Stimulated activated CD4-positive, alpha-beta T cell treated with anti-CD3 and anti-CD28 coated beads, Interleukin-12 subunit alpha, Interleukin-12 subunit beta, amount 100 ng/mL, for 48 hours (primary cell): ENCODE measurements at regions not wholly inside any gene's neighbourhood (a gene's known extent, or its start where the extent isn't known, plus 50 kb on each side); places are given as distances from the start of the nearest gene placed in this dataset.
"Not testable (repeated sequence)": the region's sequence is repeated elsewhere in the genome, so short reads cannot be mapped to it uniquely, and the experiment has no call there.

ENCODE experiments used
- DNase-seq, 3 donors: peaks; one replicate each; pipeline ENCODE4 v3.0.0-alpha.2; 2020; ENCODE audit warnings: low read depth in 2 of 3, low spot score in 1 of 3

DNA sequence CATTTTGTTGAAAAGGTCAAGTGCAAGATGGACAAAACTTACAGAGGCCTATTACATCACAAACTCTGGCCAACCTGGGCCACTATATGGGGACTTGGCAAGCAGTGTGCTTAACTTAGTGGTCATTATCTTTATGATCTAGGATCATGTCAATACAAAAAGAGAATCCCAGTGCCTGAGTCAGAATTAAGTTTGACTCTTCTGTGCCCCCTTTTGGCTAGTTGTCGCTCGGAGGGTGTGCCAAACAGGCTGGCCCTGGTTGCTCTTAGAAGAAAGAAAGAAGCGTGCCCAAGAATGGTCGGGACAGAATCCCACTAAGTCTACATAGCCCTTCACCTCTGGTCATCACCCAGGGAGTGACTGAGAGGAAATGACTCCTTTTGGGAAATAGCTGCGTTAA is 100.1 kb downstream of the EIF4E start:
- peak in 1 of 3 donors; percentile 26 for DNase-seq

DNA sequence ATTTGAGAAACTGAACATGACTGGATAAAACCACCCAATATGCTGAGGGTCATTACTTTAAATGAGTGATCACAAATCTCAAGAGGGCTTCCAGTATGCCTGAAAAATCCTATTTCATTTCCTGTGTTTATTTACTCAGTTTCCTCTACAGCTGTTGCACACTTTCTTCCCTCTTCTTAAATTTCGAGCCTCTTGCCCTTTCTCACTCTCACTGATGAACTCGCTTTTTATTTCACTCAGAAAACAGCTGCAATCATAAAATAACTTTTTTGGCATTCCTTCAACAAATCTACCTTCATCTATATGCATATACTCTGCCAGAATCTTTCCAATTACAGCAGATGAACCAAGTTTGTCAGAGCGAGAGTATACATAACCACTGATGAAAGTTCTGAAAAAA is 101.3 kb downstream of the EIF4E start:
- no peak for DNase-seq

DNA sequence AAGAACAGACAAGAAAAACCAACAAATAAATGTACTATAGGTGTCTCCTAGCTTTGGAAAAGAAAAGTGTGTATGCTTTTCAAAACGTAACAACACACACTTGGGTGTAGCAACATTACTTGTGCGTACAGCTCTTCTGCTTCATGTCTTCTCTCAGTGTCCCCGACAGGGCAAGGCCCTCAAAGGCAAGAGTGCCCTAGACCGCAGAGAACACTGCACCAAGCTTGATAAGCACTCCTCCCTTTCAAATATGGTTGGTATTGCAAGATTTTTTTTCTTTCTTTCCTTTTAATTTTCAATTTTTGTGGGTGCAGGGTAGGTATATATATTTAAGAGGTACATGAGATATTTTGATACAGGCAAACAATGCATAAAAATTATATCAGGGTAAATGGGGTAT is 106.8 kb downstream of the EIF4E start:
- DNase-seq, result no peak

DNA sequence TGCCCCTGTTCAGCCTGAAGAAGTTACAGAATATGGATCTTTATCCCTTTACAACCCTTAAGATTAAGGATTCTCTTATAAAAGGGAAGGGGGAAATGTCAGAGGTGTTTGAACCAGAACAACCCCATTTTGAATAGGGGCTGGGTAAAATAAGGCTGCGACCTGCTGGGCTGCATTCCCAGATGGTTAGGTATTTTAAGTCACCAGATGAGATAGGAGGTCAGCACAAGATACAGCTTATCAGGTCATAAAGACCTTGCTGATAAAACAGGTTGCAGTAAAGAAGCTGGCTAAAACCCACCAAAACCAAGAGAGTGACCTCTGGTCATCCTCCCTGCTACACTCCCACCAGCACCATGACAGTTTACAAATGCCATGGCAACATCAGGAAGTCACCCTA is 110.8 kb downstream of the EIF4E start:
- DNase-seq, result not testable (repeated sequence)

DNA sequence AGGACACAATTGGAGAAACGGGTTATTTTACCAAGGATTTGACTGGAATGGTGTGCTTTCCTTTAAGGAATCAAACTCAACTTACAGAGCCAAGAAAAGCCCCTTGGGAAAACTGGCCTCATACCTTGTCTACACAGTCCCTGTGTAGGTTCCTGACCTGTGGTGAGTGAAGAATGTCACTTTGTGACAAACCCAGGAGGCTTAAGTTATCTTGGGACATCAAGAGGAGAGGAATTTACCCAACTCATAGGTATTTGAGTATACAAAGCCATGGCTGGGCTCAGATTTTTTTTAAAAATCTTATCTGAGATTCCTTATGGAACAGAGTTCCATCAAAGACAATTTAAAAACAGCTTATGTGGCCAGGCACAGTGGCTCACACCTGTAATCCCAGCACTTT is 112.1 kb downstream of the EIF4E start:
- DNase-seq, result no peak

DNA sequence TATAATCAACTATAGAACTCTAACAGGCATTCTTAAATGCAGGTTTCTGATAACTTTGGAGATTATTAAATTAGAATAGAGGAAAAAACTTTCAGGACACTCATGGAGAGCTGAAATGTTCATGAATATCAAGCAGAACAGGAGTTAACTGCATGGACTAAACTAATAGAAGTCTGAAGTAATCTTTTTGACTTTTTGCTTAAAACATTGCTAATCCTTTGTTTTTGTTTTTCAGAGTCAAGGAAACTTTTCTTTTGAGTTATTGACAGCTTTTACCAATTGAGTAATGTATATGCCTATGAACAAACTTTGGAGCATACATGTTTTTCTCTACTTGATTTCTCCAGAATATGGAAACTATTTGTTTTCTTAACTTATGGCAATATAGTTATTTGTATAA is 112.5 kb downstream of the EIF4E start:
- DNase-seq, result no peak

DNA sequence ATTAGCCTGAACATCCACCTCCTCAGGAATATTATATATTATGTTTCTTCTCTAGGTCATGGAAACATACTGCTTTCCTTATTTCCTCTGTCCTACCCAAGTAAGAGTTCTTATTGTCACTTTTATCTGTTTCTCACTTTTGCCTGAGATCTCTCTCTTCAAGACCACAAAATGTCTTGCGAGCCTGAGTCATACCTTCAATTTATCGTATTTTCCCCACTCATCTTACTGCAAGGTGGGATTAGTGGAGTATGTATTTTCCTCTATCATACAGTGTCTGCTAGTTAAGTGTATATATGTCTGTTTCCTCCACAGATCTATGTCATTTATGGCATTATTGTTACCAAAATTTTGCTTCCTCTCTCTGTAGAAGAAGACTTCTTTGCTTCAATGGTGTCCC is 124.5 kb downstream of the EIF4E start:
- no peak for DNase-seq

DNA sequence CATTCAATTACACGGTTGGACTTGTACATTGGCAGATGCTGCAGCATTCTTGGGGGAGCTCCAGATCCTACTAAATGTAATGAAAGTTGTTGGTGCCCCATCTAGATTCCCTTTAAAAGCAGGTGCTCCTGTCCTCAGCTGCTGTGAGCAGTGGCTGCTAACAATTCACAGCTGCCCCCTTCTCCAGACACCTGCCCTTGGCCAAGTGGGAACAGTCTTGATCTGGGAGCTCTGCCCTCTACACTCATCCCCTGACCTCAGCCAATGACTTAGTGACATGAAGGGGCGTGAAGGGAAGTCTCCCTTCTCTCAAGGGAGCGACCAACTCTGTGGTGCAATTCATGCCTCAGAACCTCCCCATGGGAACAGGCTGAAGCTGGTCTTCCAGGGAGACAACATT is 125.7 kb downstream of the EIF4E start:
- no peak for DNase-seq

DNA sequence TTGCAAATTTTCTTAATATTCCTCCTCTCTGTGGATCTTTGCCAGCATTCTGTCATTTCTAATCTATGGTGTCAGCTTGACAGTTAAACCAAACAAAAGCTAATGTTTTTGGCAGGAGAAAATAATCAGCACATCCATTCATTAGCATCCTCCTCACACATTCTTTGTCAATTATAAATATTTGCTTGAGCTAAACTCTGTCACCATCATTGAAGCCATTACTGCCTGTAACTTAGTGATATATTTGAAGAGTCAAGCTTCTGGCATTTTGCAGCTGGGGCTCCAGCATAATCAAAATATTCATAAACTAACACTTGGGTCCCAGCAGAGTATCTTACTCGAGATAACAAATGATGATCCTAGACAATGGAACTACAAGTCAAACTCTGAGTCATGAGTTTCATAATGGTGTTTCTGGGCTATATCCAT is 126.1 kb downstream of the EIF4E start:
- no peak for DNase-seq

DNA sequence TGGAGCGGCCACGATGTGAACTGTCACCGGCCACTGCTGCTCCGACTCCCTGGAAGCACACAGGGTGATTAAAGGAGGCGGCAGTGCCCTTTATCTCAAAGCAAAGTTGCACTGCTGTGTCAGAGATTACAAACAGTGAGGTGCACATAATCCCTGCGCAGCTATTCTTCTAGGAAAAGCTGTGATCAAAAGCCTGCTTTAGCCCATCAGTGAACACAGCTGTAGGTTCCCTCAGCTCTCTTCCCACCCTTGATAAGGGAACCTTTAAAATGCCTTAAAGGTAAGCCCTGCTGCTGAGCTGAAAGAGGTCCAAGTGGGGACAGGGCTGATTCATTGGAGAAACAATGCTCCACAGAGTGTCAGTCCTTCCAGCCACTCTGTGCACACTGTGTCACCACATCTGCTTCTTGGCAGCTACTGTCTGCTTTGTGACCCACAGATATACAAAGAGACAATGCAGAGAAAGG is 127.6 kb downstream of the EIF4E start:
- no peak for DNase-seq

DNA sequence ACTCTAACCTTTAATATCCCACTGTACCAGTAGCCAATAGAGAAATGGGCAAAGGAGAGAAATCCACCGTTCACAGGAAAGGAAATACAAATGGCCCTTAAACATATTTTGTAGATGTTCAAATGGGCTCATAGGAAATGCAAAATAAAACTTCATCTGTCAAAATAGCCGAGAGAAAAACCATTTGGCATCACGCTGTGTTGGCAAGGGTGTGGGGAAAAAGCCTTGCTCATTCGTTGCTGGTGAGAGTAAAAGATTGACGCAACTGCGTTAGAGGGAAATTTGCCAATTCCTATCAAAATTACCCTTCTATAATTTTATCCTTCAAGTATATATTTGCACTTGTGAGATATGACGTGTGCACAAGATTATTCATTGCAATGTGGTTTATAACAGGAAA is 131.9 kb downstream of the EIF4E start:
- no peak for DNase-seq

DNA sequence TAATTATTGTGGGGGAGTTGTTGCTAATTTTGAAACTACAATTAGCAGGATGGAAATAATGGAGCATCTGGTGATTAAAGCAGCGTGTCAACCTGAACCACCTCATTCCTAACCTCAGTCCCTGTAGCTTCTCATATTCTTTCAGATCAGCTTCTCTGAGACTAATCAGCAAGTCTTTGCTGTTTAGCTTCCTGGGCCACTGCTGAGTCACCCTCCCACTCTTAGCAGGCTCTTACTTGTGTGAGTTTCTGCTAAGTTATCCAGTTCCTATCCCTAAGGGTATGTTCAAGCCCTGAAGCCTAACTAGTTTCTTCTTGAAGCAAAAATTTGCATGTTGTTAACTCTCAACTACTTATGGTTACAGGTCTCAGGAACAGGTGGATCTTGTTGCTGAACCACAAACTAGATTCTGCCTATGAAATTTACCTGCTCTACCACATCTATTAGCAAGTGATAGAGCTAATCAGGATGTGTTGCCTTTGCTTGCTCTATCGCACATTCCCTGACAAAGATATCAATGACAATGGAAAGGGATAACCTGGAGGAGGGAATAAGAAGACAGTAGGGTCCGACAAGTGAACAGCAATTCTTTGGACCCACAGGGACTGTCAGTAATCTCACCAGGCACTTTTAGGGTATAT is 134.2 kb downstream of the EIF4E start:
- DNase-seq, result peak; percentile 34 to 47 (median 42)

DNA sequence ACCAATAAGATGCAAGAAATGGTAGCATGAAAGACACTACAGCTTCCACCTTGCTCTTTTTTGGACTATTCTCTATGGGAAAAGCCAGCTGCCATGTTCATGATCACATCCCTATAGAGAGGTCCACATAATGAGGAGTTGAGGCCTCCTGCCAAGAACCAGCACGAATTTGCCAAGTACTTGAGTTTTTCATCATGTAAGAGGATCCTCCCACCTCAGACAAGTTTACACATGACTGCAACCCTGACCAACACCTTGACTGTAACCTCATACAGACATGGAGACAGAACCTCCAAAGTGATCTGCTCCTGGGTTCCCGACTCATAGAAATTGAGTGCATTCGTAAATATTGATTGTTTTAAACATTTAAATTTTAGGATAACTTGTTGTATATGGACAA is 135.2 kb upstream of the TSPAN5 start:
- no peak for DNase-seq

DNA sequence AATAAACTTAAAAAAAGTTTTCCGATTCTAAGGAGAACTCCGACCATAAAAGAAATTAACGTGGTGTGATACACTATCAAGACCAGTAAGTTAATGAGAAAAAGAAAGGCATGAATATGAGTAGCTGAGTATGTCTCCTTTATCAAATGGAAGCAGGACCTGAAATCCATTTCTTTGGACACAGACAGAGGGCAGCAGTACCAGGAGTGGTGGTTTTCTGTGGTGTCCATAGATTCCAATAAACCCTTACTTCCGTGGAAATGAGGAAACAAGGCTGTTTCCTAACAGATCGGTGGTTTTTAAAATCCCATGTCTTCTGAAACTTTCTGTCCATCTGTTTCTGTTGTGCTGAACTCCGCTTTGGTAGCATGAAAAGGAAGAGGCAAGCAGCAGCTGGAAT is 128.5 kb upstream of the TSPAN5 start:
- no peak for DNase-seq

DNA sequence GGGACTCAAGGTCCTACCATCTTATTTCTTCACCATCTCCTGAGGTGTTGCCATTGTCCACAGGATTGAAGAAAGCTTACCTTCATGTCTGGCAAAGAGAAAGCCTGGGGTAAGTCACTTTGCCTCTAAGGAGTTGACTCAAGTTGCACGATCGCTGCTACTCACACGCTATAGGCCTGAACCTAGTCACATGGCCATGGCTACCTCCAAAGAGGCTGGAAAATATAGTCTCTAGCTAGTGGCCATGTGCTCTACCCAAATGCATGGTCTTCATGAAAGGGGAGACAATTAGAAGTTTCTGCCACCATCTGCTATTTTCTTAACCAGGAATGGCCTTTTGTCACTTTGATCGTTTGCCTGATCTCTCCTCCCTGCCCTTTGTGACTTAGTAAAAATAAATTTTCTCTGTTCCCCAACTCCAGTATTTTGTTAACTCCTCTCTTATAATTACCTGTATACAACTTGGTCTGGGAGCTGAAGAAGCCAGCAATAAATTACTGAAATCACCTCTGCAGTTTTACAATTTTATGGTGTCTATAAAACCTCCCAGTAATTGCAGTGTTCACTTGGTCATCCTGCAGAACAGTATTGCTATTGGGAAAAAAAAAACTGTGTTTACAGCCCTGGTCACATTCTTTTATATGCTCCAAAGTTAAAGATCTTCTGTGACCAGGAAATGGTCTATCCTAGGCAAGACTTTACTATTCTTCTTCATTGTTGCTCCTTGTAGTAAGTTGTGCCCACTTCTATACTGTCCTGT is 126.7 kb upstream of the TSPAN5 start:
- no peak for DNase-seq

DNA sequence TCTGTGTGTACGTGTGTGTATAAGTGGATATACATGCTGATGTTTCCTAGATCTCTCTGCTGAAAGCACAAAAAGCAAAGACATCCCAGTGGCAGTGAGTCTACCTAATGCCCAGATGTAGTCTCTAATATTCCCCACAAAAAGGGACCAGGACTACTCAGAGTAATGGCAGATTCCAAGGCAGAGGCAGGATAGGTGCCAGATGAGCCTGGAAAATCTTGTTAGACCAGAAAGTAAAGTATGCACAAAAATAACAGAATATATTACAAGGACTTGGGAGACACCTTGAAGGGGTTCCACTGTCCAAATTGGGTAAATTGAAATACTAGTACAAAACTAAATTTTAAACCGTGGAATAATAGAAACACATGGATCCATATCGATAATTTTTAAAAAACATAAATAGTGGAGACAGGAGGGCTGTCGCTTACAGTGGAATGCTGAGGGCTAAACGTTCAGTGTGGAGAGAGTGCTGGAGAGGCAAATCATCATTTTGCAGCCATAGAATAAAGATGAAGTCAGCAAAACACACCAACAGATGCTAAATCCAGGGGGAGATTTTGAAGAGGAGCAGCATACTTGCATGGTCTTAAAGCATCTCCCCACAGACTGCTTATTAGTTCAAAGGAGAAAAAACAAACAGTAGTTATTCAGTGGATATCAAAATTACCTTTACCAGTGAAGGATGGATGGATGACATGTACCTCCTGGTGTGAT is 123.4 kb upstream of the TSPAN5 start:
- no peak for DNase-seq

DNA sequence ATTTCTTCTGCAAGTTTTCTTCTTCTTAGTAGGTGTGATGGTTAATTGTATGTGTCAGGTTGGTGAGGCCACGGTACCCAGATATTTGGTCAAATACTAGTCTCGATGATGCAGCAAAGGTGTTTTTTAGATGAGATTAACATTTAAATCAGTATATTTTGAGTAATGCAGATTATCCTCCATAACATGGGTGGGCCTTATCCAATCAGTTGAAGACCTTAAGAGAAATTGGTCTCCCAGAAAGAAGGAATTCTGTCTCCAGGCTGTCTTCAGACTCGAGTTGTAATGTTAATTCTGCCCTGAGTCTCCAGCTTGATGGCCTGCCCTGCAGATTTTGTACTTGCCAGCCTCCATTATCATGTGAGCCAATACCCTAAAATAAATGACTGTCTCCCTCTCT is 122.5 kb upstream of the TSPAN5 start:
- DNase-seq, result no peak

DNA sequence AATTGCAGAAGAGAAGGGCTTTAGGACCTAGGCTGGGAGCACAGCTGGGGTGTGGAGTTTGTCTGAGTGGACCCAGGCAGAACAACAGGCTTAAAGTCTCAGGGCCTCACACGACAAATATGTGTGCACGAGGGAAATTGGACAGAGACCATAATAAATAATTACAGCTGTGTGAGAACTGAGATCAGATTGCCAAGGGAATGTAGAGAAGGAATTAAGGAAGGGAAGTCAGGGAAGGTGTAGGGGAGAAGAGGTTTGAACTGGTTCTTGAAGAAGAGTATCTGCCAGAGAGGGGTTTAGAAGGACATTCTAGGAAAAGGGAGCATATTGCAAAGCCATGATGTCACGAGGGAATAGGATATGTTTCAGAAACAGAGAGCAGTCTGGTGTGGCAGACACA is 120.7 kb upstream of the TSPAN5 start:
- DNase-seq, result no peak

DNA sequence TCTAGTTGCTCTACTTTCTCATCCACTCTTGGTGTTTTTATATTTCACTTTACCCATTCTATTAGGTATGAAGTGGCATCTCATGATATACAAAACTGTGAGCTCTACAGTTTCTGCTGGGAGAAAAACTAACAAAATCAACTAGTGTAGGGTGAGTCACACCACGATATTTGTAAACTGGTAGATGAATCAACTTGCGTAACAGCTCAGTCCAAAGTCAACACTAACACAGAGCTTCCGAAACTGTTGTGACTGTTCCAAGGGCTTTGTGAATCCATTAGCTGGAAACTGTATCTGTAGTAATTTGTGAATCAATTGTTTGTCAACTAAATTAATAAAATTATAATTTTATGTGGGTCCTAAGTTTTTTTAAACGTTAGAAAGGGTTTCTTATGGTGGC is 119.8 kb upstream of the TSPAN5 start:
- DNase-seq, result no peak

DNA sequence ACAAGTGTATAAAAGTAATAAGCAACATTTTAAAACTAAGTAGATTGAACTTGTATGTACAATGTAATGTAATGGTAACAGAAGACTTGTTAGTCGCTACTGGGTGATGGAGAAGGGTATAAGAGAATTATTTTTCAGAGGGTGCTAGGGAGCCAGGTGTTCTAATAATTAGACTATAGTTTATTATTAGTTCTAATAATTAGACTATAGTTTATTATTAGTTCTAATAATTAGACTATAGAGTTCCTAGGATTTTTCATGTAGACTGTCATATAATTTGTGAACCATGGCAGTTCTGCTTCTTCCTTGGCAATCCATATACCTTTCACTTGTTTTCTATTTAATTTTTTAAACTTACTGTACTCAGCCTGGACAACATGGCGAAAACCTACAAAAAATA is 117.3 kb upstream of the TSPAN5 start:
- no peak for DNase-seq

DNA sequence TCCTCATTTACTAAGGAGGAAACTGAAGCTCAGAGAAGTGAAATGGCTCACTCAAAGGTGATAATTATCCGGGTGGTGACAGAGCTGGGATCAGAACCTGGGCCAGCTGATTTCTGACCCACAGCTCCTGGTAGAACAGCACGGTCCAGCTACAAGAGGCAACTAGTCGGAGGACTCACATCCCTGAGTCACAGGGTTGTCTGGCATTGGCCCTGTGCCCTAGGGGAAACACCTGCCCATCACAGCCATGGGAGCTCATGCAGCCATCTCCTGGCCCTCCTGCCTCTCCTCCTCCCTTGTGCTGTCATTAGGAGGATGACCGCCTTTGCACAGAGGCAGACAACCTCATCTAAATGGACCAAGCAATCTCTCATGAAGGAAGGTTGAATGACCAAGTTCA is 115.2 kb upstream of the TSPAN5 start:
- no peak for DNase-seq

DNA sequence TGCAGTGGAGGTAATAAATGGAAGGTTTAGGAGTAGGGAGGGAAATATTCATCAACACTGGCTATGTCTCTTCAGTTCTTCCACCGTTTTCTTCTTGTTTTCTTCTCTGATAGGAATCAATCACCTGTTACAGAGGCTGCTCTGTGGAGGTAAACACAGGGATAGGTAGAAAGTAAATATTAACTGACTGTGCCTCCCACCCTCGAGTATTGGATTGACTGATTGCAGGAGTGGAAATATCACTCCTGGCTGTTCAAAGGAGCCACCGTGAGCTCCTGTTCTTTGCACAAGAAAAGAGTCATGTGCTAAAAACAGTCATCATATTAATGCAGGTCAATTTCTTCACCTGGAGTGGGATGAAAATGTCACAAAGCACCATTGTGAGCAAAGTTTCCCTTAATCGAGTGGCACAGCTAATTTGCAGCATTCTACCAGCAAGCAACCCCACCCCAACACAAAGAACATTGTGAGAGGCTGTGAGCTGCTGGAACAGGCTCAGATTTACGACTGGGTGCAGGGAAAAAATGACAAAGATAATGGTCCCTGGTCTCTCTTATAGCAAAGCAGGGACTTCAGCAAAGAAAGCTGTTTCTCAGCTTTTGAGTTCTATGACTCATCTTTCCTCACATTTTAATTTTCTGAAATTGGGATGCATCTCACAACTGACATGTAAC is 113.7 kb upstream of the TSPAN5 start:
- no peak for DNase-seq
